Right lobe of liver (tissue), 4 donors: ENCODE measurements at regions not wholly inside any gene's neighbourhood (a gene's known extent, or its start where the extent isn't known, plus 50 kb on each side); places are given as distances from the start of the nearest gene placed in this dataset.

Experiments
- CTCF ChIP-seq, 4 donors: fragments of 200-600 bp in 3 of 4; fragments of 450-650 bp in 1 of 4; IDR thresholded peaks; one replicate each; pipeline versions ENCODE4 v1.5.1 to v1.8.0; 2016 to 2022; ENCODE audit warnings: antibody characterized with exemption in 4 of 4, mild to moderate bottlenecking in 2 of 4
- POLR2A ChIP-seq: fragments of 450-650 bp; IDR thresholded peaks from one replicate; pipeline ENCODE4 v1.6.1; 2017; ENCODE audit warnings: antibody characterized with exemption, mild to moderate bottlenecking
- donor health status: DM: no; HTN: no; CAD: no.
- donor health status: DM: no; HTN: no; CAD: no.
- donor health status: DM: no; HTN: yes; CAD: no.

GRCh38 chr3:194760494-194761137, 74.9 kb downstream of the FAM43A start:
- no peak for TF ChIP-seq POLR2A
- TF ChIP-seq CTCF (IDR thresholded peaks at IDR 0.05) = no peak
